OCI-LY1 (cell line): ENCODE measurements at regions not wholly inside any gene's neighbourhood (a gene's known extent, or its start where the extent isn't known, plus 50 kb on each side); places are given as distances from the start of the nearest gene placed in this dataset.

Source experiments
- CTCF ChIP-seq: fragments of 200-600 bp; sonication (generic), shearing (Covaris generic); IDR thresholded peaks from 2 replicates; pipeline ENCODE4 v1.5.1; 2017; ENCODE audit warnings: mild to moderate bottlenecking, antibody characterized with exemption, low read length, moderate library complexity, mixed read lengths
- EZH2 ChIP-seq: fragments of 200-600 bp; sonication (generic), shearing (Covaris generic); IDR thresholded peaks from 2 replicates; pipeline ENCODE4 v1.8.0; 2017; ENCODE audit warnings: borderline replicate concordance, mixed run types, mild to moderate bottlenecking, antibody characterized with exemption, low read length, moderate library complexity, mixed read lengths

- TF ChIP-seq CTCF = no peak
- no peak for TF ChIP-seq EZH2
These were observed 84.2 kb upstream of the STEAP1B start for GRCh38 chr7:22584179-22584578.
